Stimulated activated CD8-positive, alpha-beta memory T cell treated with anti-CD3 and anti-CD28 coated beads, Interleukin-15, amount 100 ng/mL, for 4 hours (primary cell): ENCODE measurements at regions not wholly inside any gene's neighbourhood (a gene's known extent, or its start where the extent isn't known, plus 50 kb on each side); places are given as distances from the start of the nearest gene placed in this dataset.
"Not testable (repeated sequence)": the region's sequence is repeated elsewhere in the genome, so short reads cannot be mapped to it uniquely, and the experiment has no call there.

Experiments
- DNase-seq, 2 donors: peaks; one replicate each; pipeline ENCODE4 v3.0.0-alpha.2; 2020; ENCODE audit warnings: low read depth in 2 of 2

GRCh38 chr14:105914738-105915385 is 388.5 kb downstream of the TMEM121 start:
- no peak for DNase-seq

- DNase-seq: not testable (repeated sequence)
These were observed 389.2 kb downstream of the TMEM121 start for GRCh38 chr14:105915546-105915945.

- not testable (repeated sequence) for DNase-seq
These were observed 391.0 kb downstream of the TMEM121 start for GRCh38 chr14:105917136-105917932.

- DNase-seq: no peak
These were observed 391.6 kb downstream of the TMEM121 start for GRCh38 chr14:105917933-105918436.

- DNase-seq: no peak
These were observed 392.3 kb downstream of the TMEM121 start for GRCh38 chr14:105918496-105919262.

GRCh38 chr14:105919458-105920150 is 393.2 kb downstream of the TMEM121 start:
- no peak for DNase-seq

GRCh38 chr14:105920151-105920700 is 393.8 kb downstream of the TMEM121 start:
- not testable (repeated sequence) for DNase-seq

- DNase-seq: not testable (repeated sequence)
These were observed 394.7 kb downstream of the TMEM121 start for GRCh38 chr14:105920803-105921755.

GRCh38 chr14:105921781-105922180 is 395.4 kb downstream of the TMEM121 start:
- DNase-seq: not testable (repeated sequence)

- DNase-seq: not testable (repeated sequence)
These were observed 397.3 kb downstream of the TMEM121 start for GRCh38 chr14:105923520-105924191.

GRCh38 chr14:105924951-105925591 is 398.7 kb downstream of the TMEM121 start:
- no peak for DNase-seq

GRCh38 chr14:105925615-105926372 is 399.4 kb downstream of the TMEM121 start:
- no peak for DNase-seq

- no peak for DNase-seq
These were observed 400.2 kb downstream of the TMEM121 start for GRCh38 chr14:105926373-105927095.

GRCh38 chr14:105927096-105928060 is 401.0 kb downstream of the TMEM121 start:
- DNase-seq: no peak

GRCh38 chr14:105928171-105929111 is 402.1 kb downstream of the TMEM121 start:
- DNase-seq: not testable (repeated sequence)
